Mucosa of stomach (tissue), 1 donor: ENCODE measurements at regions not wholly inside any gene's neighbourhood (a gene's known extent, or its start where the extent isn't known, plus 50 kb on each side); places are given as distances from the start of the nearest gene placed in this dataset.

Experiments used
- H3K27me3 ChIP-seq: one replicate; pipeline ENCODE4 v1.7.0; 2013; ENCODE audit warnings: mild to moderate bottlenecking, low read length; ENCODE audit not compliant: control insufficient read depth, insufficient read depth
- H3K36me3 ChIP-seq: one replicate; pipeline ENCODE4 v1.7.0; 2013; ENCODE audit warnings: low read length; ENCODE audit not compliant: control insufficient read depth, insufficient read depth
- H3K4me1 ChIP-seq: one replicate; pipeline ENCODE4 v1.7.0; 2013; ENCODE audit warnings: mild to moderate bottlenecking, low read length; ENCODE audit not compliant: control insufficient read depth, insufficient read depth
- H3K4me3 ChIP-seq: one replicate; pipeline ENCODE4 v1.7.0; 2013; ENCODE audit warnings: low read length
- H3K9ac ChIP-seq: one replicate; pipeline ENCODE4 v1.7.0; 2013; ENCODE audit warnings: mild to moderate bottlenecking, low read length, moderate library complexity
- H3K9me3 ChIP-seq: one replicate; pipeline ENCODE4 v1.7.0; 2013; ENCODE audit warnings: mild to moderate bottlenecking, low read length, moderate library complexity; ENCODE audit not compliant: control insufficient read depth
- donor health status: Pancreatic carcinoma.

DNA sequence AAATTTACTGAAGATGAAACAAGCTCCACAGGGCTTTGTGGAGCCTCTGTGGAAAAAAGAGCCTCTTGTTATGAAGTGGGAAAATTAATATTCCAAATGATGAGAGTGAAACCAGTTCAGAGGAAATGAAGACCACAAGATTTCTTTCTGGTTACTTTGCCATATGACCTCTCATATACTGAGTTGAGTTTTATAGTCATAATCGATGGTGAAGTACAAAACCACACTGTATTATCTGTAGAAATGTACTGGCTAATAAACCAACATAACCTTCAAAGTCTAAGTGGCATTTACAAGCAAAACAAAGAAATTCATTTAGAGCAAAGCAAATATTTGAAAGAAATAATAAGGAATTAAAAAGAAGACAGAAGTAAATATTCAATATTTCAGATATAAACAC lies 662.6 kb upstream of the ZWINT start:
- Histone ChIP-seq H3K4me3 (no peak overlapping the region), H3K27me3 (no peaks in the 10 kb centered on the region), H3K4me1 (no peaks in the 10 kb centered on the region), H3K9me3 (no peaks in the 10 kb centered on the region), H3K9ac (no peak overlapping the region), H3K36me3 (no peaks in the 10 kb centered on the region)

DNA sequence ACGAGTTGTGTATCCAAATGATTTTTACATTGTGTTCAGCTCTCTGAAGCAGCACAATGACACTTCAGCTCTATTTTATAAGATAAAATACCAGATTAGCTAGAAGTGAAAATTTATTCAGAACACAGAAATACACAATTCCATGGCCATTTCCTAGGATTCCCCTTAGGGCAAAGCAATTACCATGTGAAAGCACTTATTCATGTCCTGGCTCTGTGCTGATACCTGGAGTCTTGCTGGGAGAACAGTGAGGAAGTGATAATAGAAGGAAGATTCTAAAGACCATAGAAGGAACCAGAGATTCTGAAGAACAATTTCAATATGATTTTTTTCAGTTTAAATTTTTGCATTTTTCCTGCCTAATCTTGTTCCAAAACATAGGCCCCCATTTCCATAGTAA lies 657.4 kb upstream of the ZWINT start:
- no peaks in the 10 kb centered on the region for H3K36me3 ChIP-seq
- H3K4me3 ChIP-seq, result no peak overlapping the region
- H3K9me3 ChIP-seq, result no peaks in the 10 kb centered on the region
- no peaks in the 10 kb centered on the region for H3K27me3 ChIP-seq
- H3K4me1 ChIP-seq, result no peaks in the 10 kb centered on the region
- no peak overlapping the region for H3K9ac ChIP-seq

DNA sequence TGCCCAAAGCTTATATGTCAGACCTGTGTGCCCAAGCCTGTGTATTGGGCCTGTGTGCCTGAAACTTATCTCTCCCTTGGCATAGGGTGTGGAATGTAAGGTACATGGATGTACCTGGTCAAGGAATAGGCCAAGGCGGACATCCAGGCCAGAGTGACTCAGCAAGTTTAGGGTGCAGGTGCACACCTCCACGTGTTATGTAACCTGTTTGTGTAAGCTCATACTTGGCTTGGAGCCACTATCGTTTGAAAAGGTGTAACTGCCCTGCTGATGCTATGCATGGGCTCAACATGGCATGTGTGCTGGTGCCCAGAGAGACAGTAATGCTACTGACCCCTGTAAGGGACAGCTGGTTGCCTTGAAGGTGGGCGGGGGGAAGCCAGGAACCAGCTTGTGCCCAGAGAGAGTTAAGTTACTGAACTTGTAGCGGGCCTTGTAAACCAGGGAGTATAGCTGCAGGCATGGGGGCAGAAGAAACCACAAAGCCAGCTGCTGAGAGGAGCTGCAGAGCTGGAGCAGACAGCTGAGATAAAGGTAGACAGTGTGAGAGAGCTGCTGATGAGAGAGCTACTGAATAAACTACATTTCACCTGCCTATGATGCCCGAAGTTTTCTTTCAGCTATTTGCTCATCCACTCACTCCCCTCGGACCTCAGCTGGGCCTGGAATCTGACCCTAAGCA lies 656.4 kb upstream of the ZWINT start:
- no peaks in the 10 kb centered on the region for H3K4me1 ChIP-seq
- no peaks in the 10 kb centered on the region for H3K9me3 ChIP-seq
- no peak overlapping the region for H3K4me3 ChIP-seq
- no peak overlapping the region for H3K9ac ChIP-seq
- no peaks in the 10 kb centered on the region for H3K27me3 ChIP-seq
- H3K36me3 ChIP-seq, result no peaks in the 10 kb centered on the region

DNA sequence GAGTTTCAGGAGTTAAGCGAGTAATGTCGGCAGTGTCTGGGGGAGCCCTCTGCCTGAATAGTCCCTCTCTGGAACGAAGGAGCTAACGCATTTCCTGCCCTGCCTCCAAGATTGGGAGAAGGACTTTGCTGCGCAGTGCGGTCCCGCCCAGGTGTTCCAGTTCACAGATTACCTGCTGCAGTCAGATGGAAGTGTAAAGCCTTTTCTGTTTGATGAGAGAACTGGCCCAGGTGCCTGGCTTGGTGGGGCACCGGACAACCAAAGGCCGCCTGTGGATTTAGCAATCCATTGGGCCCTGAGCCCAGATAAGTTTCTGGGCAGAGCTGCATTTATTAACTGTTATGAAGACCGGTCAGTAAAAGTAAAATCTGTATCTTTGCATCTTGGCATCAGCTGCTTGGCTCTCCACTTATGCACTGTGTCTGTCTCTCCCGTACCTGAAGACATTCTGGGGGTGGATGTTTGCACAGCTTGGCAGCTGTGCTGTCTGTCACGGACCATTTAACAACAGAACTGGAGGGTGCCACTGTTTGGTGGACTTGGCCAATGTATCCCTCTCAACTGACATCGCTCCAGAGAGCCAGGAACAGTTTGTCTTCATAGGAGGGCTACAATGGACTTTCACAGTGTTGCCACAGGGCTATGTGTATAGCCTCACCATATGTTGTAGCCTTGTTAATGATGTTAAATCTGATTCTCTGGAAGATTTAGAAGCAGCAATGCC lies 654.7 kb upstream of the ZWINT start:
- H3K9me3 ChIP-seq, result no peaks in the 10 kb centered on the region

DNA sequence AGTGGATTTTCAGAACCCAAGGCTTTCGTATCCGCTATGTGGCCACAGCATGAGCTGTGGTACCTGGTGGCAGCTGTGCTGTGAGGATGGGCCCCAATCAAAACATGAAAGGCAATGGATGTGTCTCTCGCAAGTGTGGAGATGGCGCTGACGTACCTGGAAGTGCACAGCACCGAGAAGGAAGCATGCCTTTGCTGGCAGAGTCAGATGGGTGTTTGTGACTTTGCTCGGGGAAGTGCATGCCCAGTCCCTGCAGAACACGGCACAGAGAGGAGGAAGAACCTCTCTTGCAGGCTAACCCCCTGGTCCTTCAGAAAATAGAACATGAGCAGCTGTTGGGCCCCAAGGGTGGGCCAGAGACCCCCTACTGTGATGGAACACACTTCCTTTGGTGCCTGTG lies 654.1 kb upstream of the ZWINT start:
- Histone ChIP-seq H3K27me3 (no peaks in the 10 kb centered on the region), H3K36me3 (no peaks in the 10 kb centered on the region), H3K4me1 (no peaks in the 10 kb centered on the region), H3K9me3 (no peaks in the 10 kb centered on the region), H3K4me3 (no peak overlapping the region), H3K9ac (no peak overlapping the region)

More for the DNA sequence above, 654.7 kb upstream of the ZWINT start:
- no peaks in the 10 kb centered on the region for H3K27me3 ChIP-seq
- no peaks in the 10 kb centered on the region for H3K36me3 ChIP-seq
- no peak overlapping the region for H3K4me3 ChIP-seq
- no peak overlapping the region for H3K9ac ChIP-seq
- H3K4me1 ChIP-seq, result no peaks in the 10 kb centered on the region

DNA sequence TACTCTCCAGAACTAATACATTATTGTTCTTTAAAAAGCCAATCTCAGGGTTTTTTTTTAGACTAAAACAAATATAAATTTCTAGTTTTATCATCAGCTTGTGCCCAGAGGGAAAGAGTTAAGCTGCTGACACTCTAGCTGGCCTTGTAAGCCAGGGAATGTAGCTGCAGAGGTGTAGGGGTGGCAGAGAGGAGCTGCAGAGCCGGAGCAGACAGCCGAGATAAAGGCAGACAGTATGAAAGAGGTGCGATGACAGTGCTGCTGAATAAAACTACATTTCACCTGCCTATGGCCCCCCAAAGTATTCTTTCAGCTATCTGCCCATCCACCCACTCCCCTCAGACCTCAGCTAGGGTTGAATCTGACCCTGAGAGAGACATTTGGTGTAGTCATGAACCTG lies 653.7 kb upstream of the ZWINT start:
- Histone ChIP-seq H3K4me1 (no peaks in the 10 kb centered on the region), H3K27me3 (no peaks in the 10 kb centered on the region), H3K9ac (no peak overlapping the region), H3K36me3 (no peaks in the 10 kb centered on the region), H3K9me3 (no peaks in the 10 kb centered on the region), H3K4me3 (no peak overlapping the region)

DNA sequence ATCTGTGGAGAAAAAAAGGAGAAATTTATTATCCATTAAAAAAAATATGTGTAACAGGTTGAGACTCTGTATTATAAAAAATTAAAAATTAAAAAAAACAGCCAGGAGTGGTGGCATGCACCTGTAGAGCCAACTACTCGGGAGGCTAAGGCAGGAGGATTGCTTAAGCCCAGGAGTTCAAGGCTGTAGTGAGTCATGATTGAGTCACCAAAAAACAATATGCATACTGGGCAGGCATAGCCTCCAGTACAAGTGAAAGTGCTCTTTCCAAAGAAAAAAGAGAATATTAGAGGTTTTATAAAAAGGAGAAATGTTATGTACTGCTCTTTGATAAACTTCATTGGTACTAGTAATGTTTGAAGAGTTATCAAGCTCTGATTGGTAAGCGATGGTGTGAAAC lies 647.1 kb upstream of the ZWINT start:
- no peak overlapping the region for H3K9ac ChIP-seq
- no peaks in the 10 kb centered on the region for H3K9me3 ChIP-seq
- H3K4me1 ChIP-seq, result no peaks in the 10 kb centered on the region

DNA sequence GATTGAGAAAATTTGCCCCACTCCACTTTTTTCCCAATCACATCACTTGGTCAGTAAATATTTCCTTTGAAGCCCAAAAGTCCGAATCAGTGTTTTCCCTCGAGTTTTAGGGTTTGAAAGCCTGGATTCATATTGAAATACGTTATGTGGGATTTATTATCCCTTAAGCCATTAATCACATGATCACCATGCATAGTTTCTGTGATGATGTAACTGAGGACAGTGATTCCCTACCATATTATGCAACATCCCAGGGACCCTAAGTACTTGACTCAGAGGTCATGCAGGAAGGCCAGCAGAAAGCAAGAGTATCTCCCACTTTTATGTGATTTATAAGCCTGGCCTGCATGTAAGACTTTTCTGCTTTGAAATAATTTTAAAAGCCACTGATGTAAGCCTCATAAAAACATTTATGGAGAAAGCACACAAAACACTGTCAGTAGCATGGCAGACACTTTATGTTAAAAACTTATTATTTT lies 630.6 kb upstream of the ZWINT start:
- no peaks in the 10 kb centered on the region for H3K27me3 ChIP-seq
- no peak overlapping the region for H3K4me3 ChIP-seq
- H3K36me3 ChIP-seq, result no peaks in the 10 kb centered on the region
- no peaks in the 10 kb centered on the region for H3K4me1 ChIP-seq
- no peaks in the 10 kb centered on the region for H3K9me3 ChIP-seq
- no peak overlapping the region for H3K9ac ChIP-seq

More for the DNA sequence above, 647.1 kb upstream of the ZWINT start:
- H3K4me3 ChIP-seq, result no peak overlapping the region
- H3K27me3 ChIP-seq, result no peaks in the 10 kb centered on the region
- H3K36me3 ChIP-seq, result no peaks in the 10 kb centered on the region

DNA sequence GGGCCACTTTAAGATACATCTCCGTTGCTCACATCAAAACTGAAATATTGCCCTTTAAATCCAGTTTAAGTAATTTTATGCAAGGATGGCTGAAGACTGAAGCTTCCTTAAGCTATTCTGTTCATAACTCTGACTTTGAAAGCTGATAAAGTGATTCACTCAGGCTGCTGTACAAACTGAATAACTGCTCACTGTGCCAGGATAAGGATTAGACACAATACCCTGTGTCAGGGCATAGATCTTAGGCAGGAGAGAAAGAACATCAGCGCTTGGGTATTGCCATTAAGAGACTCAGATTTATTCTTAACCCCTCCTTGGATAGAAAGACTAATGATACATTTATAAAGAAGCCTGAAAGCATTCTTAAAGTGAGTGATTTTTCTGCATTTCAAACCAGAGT lies 614.5 kb upstream of the ZWINT start:
- Histone ChIP-seq H3K4me1 (no peaks in the 10 kb centered on the region), H3K4me3 (no peak overlapping the region), H3K9me3 (no peaks in the 10 kb centered on the region), H3K36me3 (no peaks in the 10 kb centered on the region), H3K27me3 (no peaks in the 10 kb centered on the region), H3K9ac (no peak overlapping the region)

DNA sequence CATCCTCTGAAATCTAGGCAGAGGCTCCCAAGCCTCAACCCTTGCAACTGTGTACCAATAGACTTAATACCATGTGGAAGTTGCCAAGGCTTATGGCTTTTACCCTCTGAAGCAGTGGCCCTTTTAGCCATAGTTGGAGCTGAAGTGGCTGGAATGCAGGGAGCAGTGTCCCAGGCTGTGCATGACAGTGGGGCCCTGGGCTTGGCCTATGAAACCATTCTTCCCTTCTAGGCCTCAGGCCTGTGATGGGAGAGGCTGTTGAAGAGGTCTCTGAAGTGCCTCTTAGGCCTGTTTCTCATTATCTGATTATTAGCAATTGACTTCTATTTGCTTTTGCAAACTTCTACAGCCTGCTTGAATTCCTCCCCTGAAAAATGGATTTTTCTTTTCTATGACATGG lies 612.7 kb upstream of the ZWINT start:
- Histone ChIP-seq H3K9ac (no peak overlapping the region), H3K36me3 (no peaks in the 10 kb centered on the region), H3K9me3 (no peaks in the 10 kb centered on the region), H3K4me1 (no peaks in the 10 kb centered on the region), H3K4me3 (no peak overlapping the region), H3K27me3 (no peaks in the 10 kb centered on the region)

DNA sequence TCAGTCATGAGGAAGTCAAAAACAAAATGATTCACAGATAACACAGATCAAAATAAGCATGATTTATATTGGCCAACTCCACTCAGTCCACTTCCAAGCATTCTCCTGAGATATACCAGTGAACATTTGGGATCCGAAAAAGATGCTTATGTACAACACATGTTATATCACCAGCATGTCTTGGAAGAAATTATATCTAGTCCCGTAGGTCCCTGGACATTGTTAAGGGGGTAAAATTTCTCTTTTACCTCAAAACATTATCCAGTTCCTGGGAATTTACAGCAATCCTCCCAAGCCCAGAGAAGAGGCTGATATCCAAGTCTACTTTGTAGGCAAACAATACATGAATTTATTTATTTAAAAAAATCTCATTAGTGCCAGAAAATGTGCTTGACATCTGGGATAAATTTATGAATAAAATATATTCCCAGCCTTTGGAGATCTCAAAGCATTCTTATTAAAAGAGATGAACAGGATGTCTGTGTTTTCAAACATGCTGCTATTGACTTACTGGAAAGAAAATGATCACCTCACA lies 582.2 kb upstream of the ZWINT start:
- H3K9ac ChIP-seq, result no peak overlapping the region
- no peak overlapping the region for H3K4me3 ChIP-seq
- no peaks in the 10 kb centered on the region for H3K9me3 ChIP-seq
- H3K36me3 ChIP-seq, result no peaks in the 10 kb centered on the region
- no peaks in the 10 kb centered on the region for H3K4me1 ChIP-seq
- H3K27me3 ChIP-seq, result no peaks in the 10 kb centered on the region

DNA sequence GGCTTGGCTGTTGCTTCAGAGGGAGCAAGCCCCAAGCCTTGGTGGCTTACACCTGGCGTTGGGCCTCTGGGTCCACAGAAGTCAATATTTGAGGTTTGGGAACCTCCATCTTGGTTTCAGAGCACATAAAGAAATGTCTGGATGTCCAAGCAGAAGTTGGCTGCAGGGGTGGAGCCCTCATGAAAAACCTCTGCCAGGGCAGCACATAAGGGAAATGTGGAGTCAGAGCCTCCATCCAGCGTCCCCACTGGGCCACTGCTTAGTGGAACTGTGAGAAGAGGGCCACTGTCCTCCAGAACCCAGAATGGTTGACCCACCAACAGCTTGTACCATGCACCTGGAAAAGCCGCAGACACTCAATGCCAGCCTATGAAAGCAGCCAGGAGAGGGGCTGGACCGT lies 573.5 kb upstream of the ZWINT start:
- no peaks in the 10 kb centered on the region for H3K36me3 ChIP-seq
- no peak overlapping the region for H3K9ac ChIP-seq
- H3K27me3 ChIP-seq, result no peaks in the 10 kb centered on the region
- no peaks in the 10 kb centered on the region for H3K9me3 ChIP-seq
- no peak overlapping the region for H3K4me3 ChIP-seq
- no peaks in the 10 kb centered on the region for H3K4me1 ChIP-seq
